ENCODE measurements at regions not wholly inside any gene's neighbourhood (a gene's known extent, or its start where the extent isn't known, plus 50 kb on each side); places are given as distances from the start of the nearest gene placed in this dataset.

DNA sequence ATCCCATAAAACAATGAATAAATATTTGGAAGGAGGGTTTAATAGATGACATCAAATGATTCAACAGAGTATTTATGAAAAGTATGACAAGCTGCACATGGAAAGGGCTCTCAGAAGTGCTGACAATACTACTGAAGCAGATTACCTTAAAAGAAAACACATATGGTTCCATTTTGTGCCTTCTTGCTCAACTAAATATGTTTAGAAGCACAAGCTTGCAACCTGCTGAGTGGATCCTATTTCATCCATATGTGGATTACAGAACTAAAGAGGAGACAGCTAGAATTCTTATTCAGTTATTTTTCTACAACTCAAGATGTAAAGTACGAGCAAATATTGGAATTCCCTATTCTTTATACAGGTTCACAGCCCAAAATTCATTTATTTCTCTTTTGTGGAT lies 340.6 kb downstream of the TFEC start:
- H3K4me3 Mint-ChIP-seq: no peak overlapping the region
- TF ChIP-seq, protein P1, sequence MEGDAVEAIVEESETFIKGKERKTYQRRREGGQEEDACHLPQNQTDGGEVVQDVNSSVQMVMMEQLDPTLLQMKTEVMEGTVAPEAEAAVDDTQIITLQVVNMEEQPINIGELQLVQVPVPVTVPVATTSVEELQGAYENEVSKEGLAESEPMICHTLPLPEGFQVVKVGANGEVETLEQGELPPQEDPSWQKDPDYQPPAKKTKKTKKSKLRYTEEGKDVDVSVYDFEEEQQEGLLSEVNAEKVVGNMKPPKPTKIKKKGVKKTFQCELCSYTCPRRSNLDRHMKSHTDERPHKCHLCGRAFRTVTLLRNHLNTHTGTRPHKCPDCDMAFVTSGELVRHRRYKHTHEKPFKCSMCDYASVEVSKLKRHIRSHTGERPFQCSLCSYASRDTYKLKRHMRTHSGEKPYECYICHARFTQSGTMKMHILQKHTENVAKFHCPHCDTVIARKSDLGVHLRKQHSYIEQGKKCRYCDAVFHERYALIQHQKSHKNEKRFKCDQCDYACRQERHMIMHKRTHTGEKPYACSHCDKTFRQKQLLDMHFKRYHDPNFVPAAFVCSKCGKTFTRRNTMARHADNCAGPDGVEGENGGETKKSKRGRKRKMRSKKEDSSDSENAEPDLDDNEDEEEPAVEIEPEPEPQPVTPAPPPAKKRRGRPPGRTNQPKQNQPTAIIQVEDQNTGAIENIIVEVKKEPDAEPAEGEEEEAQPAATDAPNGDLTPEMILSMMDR (IDR thresholded peaks at IDR 0.05): no peak

DNA sequence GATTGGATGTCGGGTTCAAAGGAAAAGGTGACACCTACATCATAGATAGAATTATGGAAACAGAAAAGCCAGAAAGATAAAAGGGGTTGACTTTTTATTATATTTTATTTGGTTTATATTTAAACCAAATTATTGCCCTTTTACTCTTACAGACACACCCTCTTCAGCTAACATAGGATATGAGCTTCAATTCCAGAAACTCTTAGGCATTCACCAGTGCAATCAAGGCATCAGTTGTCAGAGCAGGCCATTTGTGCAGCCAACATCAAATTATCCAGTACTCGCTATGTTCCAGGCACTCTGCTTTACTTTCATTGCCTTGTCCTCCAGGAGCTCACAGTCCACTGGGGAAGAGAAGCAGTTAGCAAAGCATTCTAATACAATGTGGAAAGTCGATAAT lies 347.5 kb downstream of the TFEC start:
- TF ChIP-seq, protein P1 (IDR thresholded peaks at IDR 0.05): no peak
- no peak overlapping the region for H3K4me3 Mint-ChIP-seq
- ATAC-seq (no peak), DNase-seq (no peak)
- ChIA-PET CTCF (no interaction called here), POLR2A (interaction anchor here (1.0 kb wide), 1 partner anchor 21 kb away, joined by 3 read pairs; no protein-coding TSS in a partner anchor)
- intact Hi-C loops (cut with micrococcal nuclease): no loop called here
- no peak overlapping the region for H3K27ac Mint-ChIP-seq
- no peaks in the 10 kb centered on the region for H3K36me3 Mint-ChIP-seq (ENCODE audit: low read depth)
- H3K4me1 Mint-ChIP-seq (ENCODE audit: low read depth): no peaks in the 10 kb centered on the region
- H3K27me3 Mint-ChIP-seq: no peaks in the 10 kb centered on the region
- H3K9me3 Mint-ChIP-seq: no peaks in the 10 kb centered on the region

More for the DNA sequence above, 340.6 kb downstream of the TFEC start:
- ChIA-PET CTCF (interaction anchor here (2.2 kb wide), 1 partner anchor 10 kb away, joined by 4 read pairs; no protein-coding TSS in a partner anchor), POLR2A (no interaction called here)
- Mint-ChIP-seq H3K4me1 (ENCODE audit: low read depth) (no peaks in the 10 kb centered on the region), H3K27ac (no peak overlapping the region), H3K9me3 (no peaks in the 10 kb centered on the region), H3K36me3 (ENCODE audit: low read depth) (no peaks in the 10 kb centered on the region), H3K27me3 (no peaks in the 10 kb centered on the region)
- ATAC-seq: no peak
- no peak for DNase-seq
- intact Hi-C loops (cut with micrococcal nuclease): no loop called here

DNA sequence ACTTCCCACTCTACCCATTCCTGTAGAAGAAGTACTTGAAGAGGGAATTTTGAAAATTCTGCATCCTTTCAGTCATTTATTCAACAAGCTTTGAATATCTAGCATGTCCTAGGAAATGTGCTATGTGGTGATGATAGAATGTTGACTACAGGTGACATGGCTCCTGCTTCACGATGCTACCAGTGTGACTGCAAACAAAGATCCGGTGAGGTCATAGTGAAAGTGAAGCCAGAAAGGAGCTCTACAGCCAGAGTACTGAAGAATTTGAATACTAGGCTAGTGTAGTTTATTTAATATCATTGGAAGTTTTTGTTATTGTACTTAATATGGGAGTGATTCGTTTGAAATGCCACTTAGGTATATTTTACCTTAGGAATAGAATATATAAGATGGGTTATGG lies 348.1 kb downstream of the TFEC start:
- H3K4me1 Mint-ChIP-seq (ENCODE audit: low read depth): no peaks in the 10 kb centered on the region
- no peaks in the 10 kb centered on the region for H3K36me3 Mint-ChIP-seq (ENCODE audit: low read depth)
- DNase-seq (no peak), ATAC-seq (no peak)
- H3K4me3 Mint-ChIP-seq: no peak overlapping the region
- no peak overlapping the region for H3K27ac Mint-ChIP-seq
- H3K9me3 Mint-ChIP-seq: no peaks in the 10 kb centered on the region
- ChIA-PET POLR2A (interaction anchor here (1.0 kb wide), 1 partner anchor 21 kb away, joined by 3 read pairs; no protein-coding TSS in a partner anchor), CTCF (no interaction called here)
- TF ChIP-seq, protein P1 (IDR thresholded peaks at IDR 0.05): no peak
- intact Hi-C loops (cut with micrococcal nuclease): no loop called here
- H3K27me3 Mint-ChIP-seq: no peaks in the 10 kb centered on the region

DNA sequence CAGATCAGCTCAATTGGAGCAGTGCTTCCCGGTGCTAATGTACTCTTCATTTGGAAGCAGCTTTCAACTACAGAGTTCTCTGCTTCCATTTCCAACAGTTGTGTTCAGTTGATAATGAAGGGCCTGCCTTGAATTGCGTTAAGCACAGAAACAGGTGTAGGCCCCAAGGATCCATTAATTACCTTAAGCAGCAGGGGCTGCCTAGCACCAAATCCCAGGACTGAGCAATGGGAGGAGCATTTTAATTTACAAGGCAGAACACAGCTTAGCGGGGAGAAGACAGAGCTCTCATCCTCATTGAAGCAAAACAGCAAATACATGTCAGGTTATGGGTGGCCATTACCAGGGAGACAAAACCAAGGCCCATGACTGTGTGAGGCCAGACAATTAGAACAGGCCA lies 349.6 kb downstream of the TFEC start:
- DNase-seq (no peak), ATAC-seq (no peak)
- intact Hi-C loops (cut with micrococcal nuclease): no loop called here
- no peaks in the 10 kb centered on the region for H3K36me3 Mint-ChIP-seq (ENCODE audit: low read depth)
- TF ChIP-seq, protein P1 (IDR thresholded peaks at IDR 0.05): no peak
- no peak overlapping the region for H3K4me3 Mint-ChIP-seq
- ChIA-PET CTCF (interaction anchor here (1.2 kb wide), 1 partner anchor 9 kb away, joined by 4 read pairs; no protein-coding TSS in a partner anchor), POLR2A (no interaction called here)
- no peaks in the 10 kb centered on the region for H3K4me1 Mint-ChIP-seq (ENCODE audit: low read depth)
- H3K27me3 Mint-ChIP-seq: no peaks in the 10 kb centered on the region
- H3K9me3 Mint-ChIP-seq: no peaks in the 10 kb centered on the region
- H3K27ac Mint-ChIP-seq: no peak overlapping the region

DNA sequence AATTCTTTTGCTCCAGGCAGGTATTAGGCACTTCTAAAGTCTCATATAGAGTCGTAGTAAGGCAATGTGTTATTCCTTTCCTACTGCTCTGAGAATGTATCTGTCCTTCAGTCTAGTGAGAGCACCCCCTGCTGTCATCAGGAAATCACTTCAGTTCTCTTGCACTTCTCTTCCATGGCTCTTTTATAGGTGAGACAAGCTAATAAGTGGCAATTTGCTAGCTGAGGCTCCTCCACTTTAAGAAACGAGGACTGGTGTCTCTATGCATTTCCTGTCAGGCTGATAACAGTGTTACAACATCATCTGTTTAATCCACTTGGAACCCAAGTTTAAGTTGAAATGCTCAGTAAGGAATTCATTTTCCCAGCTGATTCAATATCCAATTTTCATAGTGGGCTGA lies 350.6 kb downstream of the TFEC start:
- Mint-ChIP-seq H3K36me3 (ENCODE audit: low read depth) (no peaks in the 10 kb centered on the region), H3K4me3 (no peak overlapping the region), H3K27me3 (no peaks in the 10 kb centered on the region), H3K27ac (no peak overlapping the region), H3K4me1 (ENCODE audit: low read depth) (no peaks in the 10 kb centered on the region), H3K9me3 (no peaks in the 10 kb centered on the region)
- ChIA-PET POLR2A (no interaction called here), CTCF (interaction anchor here (0.8 to 1.2 kb wide), 2 partner anchors 10 to 446 kb away, joined by 4 read pairs; no protein-coding TSS in a partner anchor)
- intact Hi-C loops (cut with micrococcal nuclease): no loop called here
- TF ChIP-seq, protein P1 (IDR thresholded peaks at IDR 0.05): no peak
- ATAC-seq (no peak), DNase-seq (peak; percentile 12)
